ENCODE measurements at regions not wholly inside any gene's neighbourhood (a gene's known extent, or its start where the extent isn't known, plus 50 kb on each side); places are given as distances from the start of the nearest gene placed in this dataset.

- H3K4me1 ChIP-seq = no peaks in the 10 kb centered on the region
- H4K20me1 ChIP-seq = no peaks in the 10 kb centered on the region; a peak in 1 of 22 replicates
- no peaks in the 10 kb centered on the region for H3K9me3 ChIP-seq (replicated peaks in 1 of 11)
- no peak for TF ChIP-seq Cebpa-rat (IDR thresholded peaks at IDR 0.05)
- H3K27me3 ChIP-seq = no peaks in the 10 kb centered on the region
- no peak overlapping the region for H3K27ac ChIP-seq
- no peaks in the 10 kb centered on the region for H3K36me3 ChIP-seq
- no peak overlapping the region for H3K4me2 ChIP-seq
- H3K9ac ChIP-seq = no peak overlapping the region
- no peak overlapping the region for H3K4me3 ChIP-seq
Measured at GRCh38 chr14:97407701-97408407, 610.7 kb downstream of the VRK1 start.

DNA sequence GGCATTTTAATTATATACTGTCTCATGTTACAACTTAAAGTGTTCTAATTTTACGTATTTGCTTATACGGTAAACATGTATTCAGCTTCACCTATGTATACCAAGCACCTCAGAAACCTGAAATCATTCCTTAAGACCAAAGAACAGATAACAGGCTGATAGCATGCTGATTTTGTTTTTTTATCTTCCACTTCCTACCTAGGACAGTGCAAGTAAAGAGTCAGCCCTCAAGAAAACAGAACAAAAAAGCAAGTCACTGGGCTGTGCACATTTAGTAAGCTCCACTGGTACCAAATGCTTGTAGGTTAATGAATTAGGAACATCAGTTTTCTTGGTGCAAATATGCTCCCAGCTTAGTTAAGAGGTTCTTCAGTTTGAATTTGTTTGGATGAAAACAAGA, 611.3 kb downstream of the VRK1 start:
- no peak for TF ChIP-seq Cebpa-rat (IDR thresholded peaks at IDR 0.05)
- Histone ChIP-seq H3K27ac (no peak overlapping the region), H3K9me3 (replicated peaks in 1 of 11) (no peaks in the 10 kb centered on the region), H3K27me3 (no peaks in the 10 kb centered on the region), H3K4me2 (no peak overlapping the region), H3K4me3 (no peak overlapping the region), H4K20me1 (no peaks in the 10 kb centered on the region; a peak in 1 of 22 replicates), H3K4me1 (no peaks in the 10 kb centered on the region), H3K9ac (no peak overlapping the region), H3K36me3 (no peaks in the 10 kb centered on the region)

DNA sequence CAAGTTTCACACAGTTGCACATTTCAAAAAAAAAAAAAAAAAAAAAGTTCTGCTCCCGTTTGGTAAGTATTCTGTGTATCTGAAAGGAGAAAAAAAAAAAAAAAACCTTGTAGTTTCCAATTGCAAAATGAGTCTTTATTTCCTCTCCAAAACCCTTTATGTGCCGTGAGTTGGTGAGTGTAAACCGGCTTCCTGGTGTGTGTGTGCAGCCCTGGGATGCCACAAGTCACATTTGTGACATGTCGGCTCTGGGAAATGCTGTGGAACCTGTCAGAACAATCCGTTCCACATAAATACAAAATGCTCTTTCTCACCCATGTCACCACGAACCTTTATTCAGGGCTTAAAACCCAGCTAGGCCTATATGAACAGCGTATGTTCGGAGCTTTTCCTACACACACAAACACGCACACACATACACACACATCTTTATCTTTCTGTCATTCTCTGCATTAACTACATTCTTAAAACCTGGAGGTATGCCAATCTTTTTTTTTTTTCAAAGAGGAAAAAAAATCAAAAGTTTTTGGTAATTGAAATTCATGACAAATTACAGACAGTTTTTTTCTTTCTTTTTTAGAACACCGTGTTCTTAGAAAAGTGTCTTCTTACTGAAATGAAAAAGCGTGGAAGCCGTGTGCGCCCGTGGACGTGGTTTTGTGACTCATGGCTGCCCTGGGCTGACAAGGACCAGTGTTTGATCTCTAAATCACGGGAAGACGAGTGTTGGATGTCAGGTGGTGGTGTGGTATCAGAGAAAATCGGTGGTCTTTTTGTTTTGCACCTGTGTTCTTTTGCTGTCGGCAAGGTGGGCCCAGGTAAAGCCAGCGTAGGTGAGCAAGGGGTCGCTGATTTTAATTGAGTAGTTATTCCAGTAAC, 612.0 kb downstream of the VRK1 start:
- H3K4me2 ChIP-seq = no peak overlapping the region
- H3K9ac ChIP-seq = no peak overlapping the region
- no peaks in the 10 kb centered on the region for H3K36me3 ChIP-seq
- H3K4me1 ChIP-seq = no peaks in the 10 kb centered on the region
- H3K27ac ChIP-seq = no peak overlapping the region
- no peaks in the 10 kb centered on the region; a peak in 1 of 22 replicates for H4K20me1 ChIP-seq
- no peak overlapping the region for H3K4me3 ChIP-seq
- no peaks in the 10 kb centered on the region for H3K9me3 ChIP-seq (replicated peaks in 1 of 11)
- H3K27me3 ChIP-seq = no peaks in the 10 kb centered on the region
- no peak for TF ChIP-seq Cebpa-rat (IDR thresholded peaks at IDR 0.05)

DNA sequence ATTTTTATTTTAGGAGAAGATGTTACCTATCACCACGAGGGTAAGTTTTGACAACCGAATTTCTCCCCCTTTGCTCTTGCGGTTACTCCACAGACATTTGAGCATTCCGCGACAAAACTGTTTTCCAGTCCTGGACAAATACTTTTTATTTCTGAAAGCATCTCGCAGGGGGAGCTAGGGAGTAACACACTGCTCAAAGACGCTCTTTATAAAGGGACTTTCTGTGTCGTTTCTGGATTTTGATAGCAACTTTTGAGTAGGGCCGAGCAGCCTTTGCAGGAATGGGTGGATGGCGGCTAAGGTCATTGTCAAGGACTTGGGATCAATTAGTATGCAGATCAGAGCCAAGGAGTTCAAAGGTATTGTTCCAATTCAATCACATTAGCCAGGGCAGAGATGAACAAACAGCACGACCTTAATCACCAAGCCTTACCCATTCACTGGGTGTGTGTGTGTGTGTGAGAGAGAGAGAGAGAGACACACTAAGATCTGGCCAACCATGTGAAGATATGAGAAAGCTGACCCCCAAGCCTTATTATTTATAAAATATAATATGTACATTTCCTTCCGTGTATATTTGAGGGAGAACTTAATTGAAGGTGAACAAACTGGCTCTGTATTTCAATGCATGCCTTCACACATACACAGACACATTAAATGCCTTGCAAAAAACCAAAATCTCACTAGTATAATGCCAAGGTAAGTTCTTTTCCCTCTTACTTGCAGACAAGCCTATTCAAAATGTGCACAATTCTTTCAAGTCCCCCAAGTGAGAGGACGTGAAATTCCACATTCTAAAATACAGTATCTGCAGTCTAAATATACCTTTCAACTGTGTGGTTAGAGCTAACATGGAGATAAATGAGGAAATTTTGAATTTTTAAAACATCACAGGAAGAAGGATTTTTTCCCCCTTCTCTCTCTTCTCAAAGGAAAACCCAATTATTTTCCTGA, 613.8 kb downstream of the VRK1 start:
- Histone ChIP-seq H3K27ac (no peak overlapping the region), H3K9ac (no peak overlapping the region), H3K36me3 (no peaks in the 10 kb centered on the region), H3K9me3 (replicated peaks in 1 of 11) (no peaks in the 10 kb centered on the region), H3K4me3 (no peak overlapping the region), H4K20me1 (no peaks in the 10 kb centered on the region; a peak in 1 of 22 replicates), H3K4me2 (no peak overlapping the region), H3K27me3 (no peaks in the 10 kb centered on the region), H3K4me1 (no peaks in the 10 kb centered on the region)
- TF ChIP-seq Cebpa-rat (IDR thresholded peaks at IDR 0.05) = no peak

GRCh38 chr14:97411938-97412612, 614.9 kb downstream of the VRK1 start:
- no peak for TF ChIP-seq Cebpa-rat (IDR thresholded peaks at IDR 0.05)
- Histone ChIP-seq H3K4me3 (no peak overlapping the region), H4K20me1 (no peaks in the 10 kb centered on the region; a peak in 1 of 22 replicates), H3K27ac (no peak overlapping the region), H3K36me3 (no peaks in the 10 kb centered on the region), H3K9me3 (replicated peaks in 1 of 11) (no peaks in the 10 kb centered on the region), H3K27me3 (no peaks in the 10 kb centered on the region), H3K9ac (no peak overlapping the region), H3K4me1 (no peaks in the 10 kb centered on the region), H3K4me2 (no peak overlapping the region)

GRCh38 chr14:97413022-97413539, 615.9 kb downstream of the VRK1 start:
- Histone ChIP-seq H3K27me3 (no peaks in the 10 kb centered on the region), H3K4me2 (no peak overlapping the region), H3K27ac (no peak overlapping the region), H3K36me3 (no peaks in the 10 kb centered on the region), H4K20me1 (no peaks in the 10 kb centered on the region; a peak in 1 of 22 replicates), H3K9me3 (replicated peaks in 1 of 11) (no peaks in the 10 kb centered on the region), H3K4me3 (no peak overlapping the region), H3K4me1 (no peaks in the 10 kb centered on the region), H3K9ac (no peak overlapping the region)
- no peak for TF ChIP-seq Cebpa-rat (IDR thresholded peaks at IDR 0.05)

- Histone ChIP-seq H3K9me3 (replicated peaks in 1 of 11) (no peaks in the 10 kb centered on the region), H3K27ac (no peak overlapping the region), H3K4me3 (no peak overlapping the region), H3K27me3 (no peaks in the 10 kb centered on the region), H3K36me3 (no peaks in the 10 kb centered on the region), H4K20me1 (no peaks in the 10 kb centered on the region; a peak in 1 of 22 replicates), H3K9ac (no peak overlapping the region), H3K4me1 (no peaks in the 10 kb centered on the region), H3K4me2 (no peak overlapping the region)
- no peak for TF ChIP-seq Cebpa-rat (IDR thresholded peaks at IDR 0.05)
Measured at GRCh38 chr14:97413966-97414717, 617.0 kb downstream of the VRK1 start.

- Histone ChIP-seq H3K27ac (no peak overlapping the region), H3K9ac (no peak overlapping the region), H4K20me1 (no peaks in the 10 kb centered on the region; a peak in 1 of 22 replicates), H3K36me3 (no peaks in the 10 kb centered on the region), H3K4me1 (no peaks in the 10 kb centered on the region), H3K4me2 (no peak overlapping the region), H3K4me3 (no peak overlapping the region), H3K9me3 (replicated peaks in 1 of 11) (no peaks in the 10 kb centered on the region), H3K27me3 (no peaks in the 10 kb centered on the region)
- TF ChIP-seq Cebpa-rat (IDR thresholded peaks at IDR 0.05) = no peak
Measured at GRCh38 chr14:97414718-97415098, 617.5 kb downstream of the VRK1 start.

All from BLaER1 treated with 17β-estradiol and CSF1 and Interleukin-3, amounts not matched to agents 10 nM and 100 nM (cell line).